K562 (cell line): ENCODE measurements at regions not wholly inside any gene's neighbourhood (a gene's known extent, or its start where the extent isn't known, plus 50 kb on each side); places are given as distances from the start of the nearest gene placed in this dataset.
A peak's percentile ranks its signal among the peaks of the same experiment; 100 is the strongest.

Source experiments
- ATAC-seq: fragments of 200-7000 bp; cut with Tn5 transposase; 3 replicates; pipeline ENCODE4 v1.9.1; 2020; ENCODE audit warnings: moderate library complexity
- BruUV-seq: library from RNA; stranded (reverse); fragments of 400-500 nt; replicated peaks from 2 replicates; lab custom pipeline; 2021; lab: Mats Ljungman, UMichigan
- CTCF ChIA-PET: fragments of 300-600 bp; formaldehyde crosslinking; extraction: SDS; loops from one replicate; lab custom pipeline; 2021; ENCODE audit warnings: low intra/inter-chr PET ratio; lab: Yijun Ruan, JAX
- POLR2A ChIA-PET: fragments of 300-600, 350-650 bp; sonication (Branson Sonifier 250); formaldehyde crosslinking; extraction: SDS; loops from one replicate; lab custom pipeline; 2021; ENCODE audit warnings: antibody characterized with exemption, inconsistent platforms; lab: Yijun Ruan, JAX
- DNase-seq, 4 experiments: peaks; one replicate each; pipeline versions ENCODE4 v3.0.0 to v3.0.0-alpha.2; 2011 to 2018; ENCODE audit warnings: low spot score in 3 of 4, mixed read lengths in 3 of 4; ENCODE audit errors: extremely low read depth in 1 of 4
- FAIRE-seq: peaks from 2 replicates; lab custom pipeline; 2011; peaks lifted over from hg19 to GRCh38; lab: Jason Lieb, UNC
- H2AFZ ChIP-seq: 2 replicates; pipeline ENCODE4 v1.6.0; 2011; ENCODE audit warnings: low read depth, low read length, control low read depth, inconsistent platforms
- H3K27ac ChIP-seq: fragments of 200-600 bp; 3 replicates; pipeline ENCODE4 v1.8.0; 2011; ENCODE audit warnings: low read depth, mild to moderate bottlenecking, control low read depth, inconsistent platforms, low read length, moderate library complexity, mixed read lengths; ENCODE audit errors: extremely low read depth
- H3K27me3 ChIP-seq, 2 experiments: fragments of 300-600 bp in 1 of 2; 2 replicates in 1 of 2; 3 replicates in 1 of 2; pipeline versions ENCODE4 v1.6.0 to v1.8.0; 2011; ENCODE audit warnings: inconsistent platforms in 2 of 2, low read length in 2 of 2, mild to moderate bottlenecking in 1 of 2, mixed read lengths in 1 of 2, moderate library complexity in 1 of 2; ENCODE audit not compliant: control insufficient read depth in 2 of 2, insufficient read depth in 2 of 2
- H3K36me3 ChIP-seq: fragments of 300-600 bp; 3 replicates; pipeline ENCODE4 v1.8.0; 2011; ENCODE audit warnings: mild to moderate bottlenecking, low read length, inconsistent platforms; ENCODE audit not compliant: control insufficient read depth, insufficient read depth
- H3K4me1 ChIP-seq, 2 experiments: fragments of 200-600 bp in 1 of 2; replicated peaks in 1 of 2; 2 replicates in 1 of 2; 3 replicates in 1 of 2; pipeline versions ENCODE4 v1.5.1 to v1.8.0; 2011; ENCODE audit warnings: inconsistent platforms in 2 of 2, low read length in 2 of 2, mild to moderate bottlenecking in 1 of 2, mixed read lengths in 1 of 2, moderate library complexity in 1 of 2; ENCODE audit not compliant: control insufficient read depth in 2 of 2, insufficient read depth in 2 of 2
- H3K4me2 ChIP-seq: 2 replicates; pipeline ENCODE4 v1.6.1; 2011; ENCODE audit warnings: low read length, control low read depth, inconsistent platforms, mixed read lengths; ENCODE audit not compliant: insufficient read depth
- H3K4me3 ChIP-seq: fragments of 200-600 bp; sonication (generic), shearing (Covaris generic); 2 replicates; pipeline ENCODE4 v1.5.1; 2016; ENCODE audit warnings: control low read depth, inconsistent platforms
- H3K79me2 ChIP-seq: fragments of 200-600 bp; 3 replicates; pipeline ENCODE4 v1.8.0; 2011; ENCODE audit warnings: low read length, inconsistent platforms; ENCODE audit not compliant: control insufficient read depth, insufficient read depth
- H3K9ac ChIP-seq, 2 experiments: 2 replicates each; pipeline versions ENCODE4 v1.6.0 to v1.6.1; 2011; ENCODE audit warnings: low read depth in 2 of 2, low read length in 2 of 2, control low read depth in 1 of 2, inconsistent platforms in 1 of 2, mild to moderate bottlenecking in 1 of 2, mixed read lengths in 1 of 2; ENCODE audit not compliant: insufficient read depth in 1 of 2
- H3K9me1 ChIP-seq: one replicate; pipeline ENCODE4 v1.6.0; 2011; ENCODE audit warnings: inconsistent platforms, mild to moderate bottlenecking, low read length, moderate library complexity; ENCODE audit not compliant: control insufficient read depth, insufficient read depth
- H3K9me3 ChIP-seq: replicated peaks from 2 replicates; pipeline ENCODE4 v1.5.1; 2011; ENCODE audit warnings: low read depth, low read length, inconsistent platforms; ENCODE audit not compliant: control insufficient read depth, insufficient read depth
- H4K20me1 ChIP-seq: replicated peaks from 2 replicates; pipeline ENCODE4 v1.6.1; 2011; ENCODE audit warnings: low read length, inconsistent platforms, mixed read lengths; ENCODE audit not compliant: control insufficient read depth, insufficient read depth
- AFF1 ChIP-seq, 2 experiments: fragments of 450-650 bp; IDR thresholded peaks; 2 replicates each; pipeline ENCODE4 v1.6.1; 2018; ENCODE audit warnings: mild to moderate bottlenecking in 2 of 2, low read depth in 1 of 2; ENCODE audit not compliant: partially characterized antibody in 2 of 2
- BCOR ChIP-seq: fragments of 450-650 bp; IDR thresholded peaks from 2 replicates; pipeline ENCODE4 v1.6.1; 2016
- BRCA1 ChIP-seq, 2 experiments: fragments of 450-650 bp in 1 of 2; sonication (generic) in 1 of 2; formaldehyde crosslinking in 1 of 2; IDR thresholded peaks; 2 replicates each; pipeline versions ENCODE4 v1.5.0 to v1.6.1; 2017 to 2020; ENCODE audit warnings: mild to moderate bottlenecking in 1 of 2, missing genetic modification reagents in 1 of 2
- CEBPG ChIP-seq, 3 experiments: fragments of 200-800 bp in 1 of 3; sonication (Bioruptor generic) in 1 of 3; sonication (generic) in 1 of 3; formaldehyde crosslinking in 1 of 3; IDR thresholded peaks in 2 of 3; conservative IDR thresholded peaks in 1 of 3; 2 replicates each; pipeline versions ENCODE4 v1.6.1 to v1.8.0; 2016 to 2022; ENCODE audit warnings: missing compliant biosample characterization in 2 of 3, missing genetic modification characterization in 2 of 3, mild to moderate bottlenecking in 1 of 3, missing genetic modification reagents in 1 of 3
- COPS2 ChIP-seq: fragments of 450-650 bp; conservative IDR thresholded peaks from 2 replicates; pipeline ENCODE4 v1.6.1; 2016; ENCODE audit warnings: mild to moderate bottlenecking, moderate library complexity
- DPF2 ChIP-seq: fragments of 450-650 bp; IDR thresholded peaks from 2 replicates; pipeline ENCODE4 v1.6.1; 2016
- ETV6 ChIP-seq, 3 experiments: fragments of 150-350 bp in 1 of 3; sonication (generic) in 1 of 3; formaldehyde crosslinking in 1 of 3; IDR thresholded peaks; 2 replicates each; pipeline versions ENCODE4 v1.6.1 to v1.8.0; 2014 to 2022; ENCODE audit warnings: borderline replicate concordance in 2 of 3, low read depth in 2 of 3, antibody characterized with exemption in 1 of 3, low read length in 1 of 3, mild to moderate bottlenecking in 1 of 3, missing genetic modification reagents in 1 of 3
- GTF2E2 ChIP-seq: fragments of 200-800 bp; sonication (Bioruptor generic); IDR thresholded peaks from 2 replicates; pipeline ENCODE4 v1.6.1; 2016; ENCODE audit warnings: missing genetic modification characterization, missing compliant biosample characterization
- MED1 ChIP-seq: sonication (generic); formaldehyde crosslinking; IDR thresholded peaks from 2 replicates; pipeline ENCODE4 v1.8.1; 2023; ENCODE audit warnings: missing genetic modification reagents, borderline replicate concordance
- OTX1 ChIP-seq: fragments of 450-650 bp; formaldehyde crosslinking; IDR thresholded peaks from 2 replicates; pipeline ENCODE4 v1.4.0; 2022; ENCODE audit warnings: mild to moderate bottlenecking
- SMARCB1 ChIP-seq: IDR thresholded peaks from 2 replicates; pipeline ENCODE4 v1.6.1; 2011; ENCODE audit warnings: improper control_type of control experiment, low read depth; ENCODE audit not compliant: insufficient read length
- ZNF263 ChIP-seq: sonication (generic); formaldehyde crosslinking; IDR thresholded peaks from 2 replicates; pipeline ENCODE4 v1.8.0; 2022; ENCODE audit warnings: mild to moderate bottlenecking, missing genetic modification reagents, borderline replicate concordance
- WGBS: fragments of 100-300 bp; shearing (Covaris generic); methylation state at CpG from one replicate; pipeline ENCODE4 v1.1.6; 2016; ENCODE audit warnings: low coverage, mixed read lengths; ENCODE audit not compliant: insufficient coverage; ENCODE audit errors: missing lambda C conversion rate; 5-methylcytosine and 5-hydroxymethylcytosine counted together
- in situ Hi-C: fragments of 300-500 bp; cut with MboI; formaldehyde crosslinking; loops from 4 replicates; pipeline ENCODE4 v1.15.0; 2018; ENCODE audit warnings: inconsistent platforms, mixed read lengths
- intact Hi-C: fragments of 100-400 bp; cut with micrococcal nuclease; formaldehyde crosslinking; loops from 2 replicates; pipeline ENCODE4 v1.14.2; 2022

DNA sequence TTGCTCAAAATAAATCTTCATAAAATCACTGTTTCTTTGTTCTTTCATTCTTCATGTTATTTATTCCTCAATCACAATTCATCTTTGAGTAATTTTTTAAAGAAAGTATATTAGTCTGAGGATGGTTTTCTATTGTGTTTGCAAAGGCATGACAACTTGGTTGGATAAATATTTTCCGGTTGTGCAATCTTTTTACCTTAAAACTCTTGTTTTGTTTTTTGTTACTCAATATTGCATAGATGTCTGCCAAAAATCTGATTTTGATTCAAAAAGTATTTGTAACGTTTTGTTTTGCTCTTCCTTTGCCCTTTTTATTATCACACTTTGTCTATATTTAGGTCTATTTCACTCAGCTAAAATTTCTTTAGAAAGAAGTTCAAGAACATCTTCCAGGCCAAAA lies 86.2 kb upstream of the SYT1 start:
- Histone ChIP-seq H3K9me3 (no peaks in the 10 kb centered on the region), H3K27me3 (no peaks in the 10 kb centered on the region), H3K9ac (no peak overlapping the region), H3K4me2 (no peak overlapping the region), H3K36me3 (no peaks in the 10 kb centered on the region), H3K4me3 (no peak overlapping the region), H2AFZ (no peak overlapping the region), H3K4me1 (no peaks in the 10 kb centered on the region), H3K9me1 (no peaks in the 10 kb centered on the region), H4K20me1 (no peaks in the 10 kb centered on the region), H3K27ac (no peak overlapping the region), H3K79me2 (no peaks in the 10 kb centered on the region)
- no TSS peak for BruUV-seq
- in situ Hi-C loops: no loop called here
- ChIA-PET POLR2A (no interaction called here), CTCF (no interaction called here)
- TF ChIP-seq MED1 (CRISPR knock-in tag) (no peak), CEBPG (CRISPR knock-in tag; IDR thresholded peaks at IDR 0.05) (no peak), CEBPG (tag; conservative IDR thresholded peaks at IDR 0.05 in 1 of 2, IDR thresholded peaks at IDR 0.05 in 1 of 2) (peak in 1 of 2 experiments; percentile 49; a peak in 1 of 4 replicates)
- intact Hi-C loops: no loop called here
- no peak for FAIRE-seq
- no peak for ATAC-seq
- DNase-seq: no peak
- WGBS: 0% methylated on average over 2 of the region's 2 CpGs

DNA sequence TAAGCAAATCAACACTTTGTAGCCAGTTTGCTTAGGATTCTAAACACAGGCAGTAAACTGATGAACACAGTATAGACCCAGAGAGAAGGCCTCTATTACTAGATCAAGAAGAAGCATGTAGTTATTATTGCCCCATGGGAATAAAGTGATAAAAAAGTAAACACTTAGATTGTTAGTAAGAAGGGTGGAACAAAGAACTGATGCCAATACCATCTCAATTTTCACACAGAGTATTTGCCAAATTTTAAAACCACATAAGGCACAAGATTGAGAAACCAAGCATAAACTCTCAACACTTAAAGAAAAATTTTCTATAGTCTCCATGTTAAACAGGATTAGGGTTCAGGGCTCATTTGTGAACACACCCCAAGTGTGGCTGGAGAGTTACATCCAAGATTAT lies 77.0 kb upstream of the SYT1 start:
- no peak overlapping the region for H2AFZ ChIP-seq
- H3K27ac ChIP-seq: no peak overlapping the region
- no peak overlapping the region for H3K4me3 ChIP-seq
- no peaks in the 10 kb centered on the region for H4K20me1 ChIP-seq
- DNase-seq (no peak), ATAC-seq (no peak), FAIRE-seq (no peak)
- in situ Hi-C loops (no loop called here), intact Hi-C loops (no loop called here)
- BruUV-seq: no TSS peak
- no peaks in the 10 kb centered on the region for H3K9me3 ChIP-seq
- H3K4me1 ChIP-seq: no peaks in the 10 kb centered on the region
- ChIA-PET POLR2A (no interaction called here), CTCF (no interaction called here)
- no peaks in the 10 kb centered on the region for H3K27me3 ChIP-seq
- H3K36me3 ChIP-seq: no peaks in the 10 kb centered on the region
- no peaks in the 10 kb centered on the region for H3K9me1 ChIP-seq
- H3K4me2 ChIP-seq: no peak overlapping the region
- H3K79me2 ChIP-seq: no peaks in the 10 kb centered on the region
- H3K9ac ChIP-seq: no peak overlapping the region
- TF ChIP-seq DPF2 (no peak), BRCA1 (IDR thresholded peaks at IDR 0.05) (no peak), BRCA1 (CRISPR knock-in tag; IDR thresholded peaks at IDR 0.05) (no peak), BCOR (no peak), COPS2 (no peak), OTX1 (CRISPR knock-in tag) (no peak), ETV6 (IDR thresholded peaks at IDR 0.05; ENCODE audit: borderline replicate concordance in 1 of 2, low read depth in 2 of 2, low read length in 1 of 2) (no peak), ETV6 (CRISPR knock-in tag; IDR thresholded peaks at IDR 0.05; ENCODE audit: borderline replicate concordance) (no peak), AFF1 (IDR thresholded peaks at IDR 0.05; ENCODE audit: low read depth in 1 of 2, partially characterized antibody in 2 of 2) (no peak), SMARCB1 (no peak), GTF2E2 (tag) (no peak), ZNF263 (CRISPR knock-in tag) (no peak)
